Osteocyte (in vitro differentiated cells): ENCODE measurements at regions not wholly inside any gene's neighbourhood (a gene's known extent, or its start where the extent isn't known, plus 50 kb on each side); places are given as distances from the start of the nearest gene placed in this dataset.

Source experiments
- DNase-seq: peaks from one replicate; pipeline ENCODE4 v3.0.0; 2021; ENCODE audit warnings: mixed read lengths; ENCODE audit not compliant: unreplicated experiment; ENCODE audit errors: extremely low spot score
- H3K27ac Mint-ChIP-seq: one replicate; pipeline ENCODE4 v1.8.0; 2021; ENCODE audit warnings: mild to moderate bottlenecking, mixed read lengths; ENCODE audit not compliant: unreplicated experiment
- H3K27me3 Mint-ChIP-seq: one replicate; pipeline ENCODE4 v1.8.0; 2021; ENCODE audit warnings: mixed read lengths; ENCODE audit not compliant: unreplicated experiment
- H3K36me3 Mint-ChIP-seq: one replicate; pipeline ENCODE4 v1.8.0; 2021; ENCODE audit warnings: mixed read lengths; ENCODE audit not compliant: unreplicated experiment
- H3K4me1 Mint-ChIP-seq: one replicate; pipeline ENCODE4 v1.8.0; 2021; ENCODE audit warnings: mixed read lengths; ENCODE audit not compliant: unreplicated experiment
- H3K4me3 Mint-ChIP-seq: one replicate; pipeline ENCODE4 v1.8.0; 2021; ENCODE audit warnings: mild to moderate bottlenecking, moderate library complexity, mixed read lengths; ENCODE audit not compliant: unreplicated experiment
- H3K9me3 Mint-ChIP-seq: one replicate; pipeline ENCODE4 v1.8.0; 2021; ENCODE audit warnings: mixed read lengths; ENCODE audit not compliant: unreplicated experiment
- TF ChIP-seq, protein P1 (sequence below): fragments of 200-600 bp; sonication (generic); IDR thresholded peaks from 2 replicates; pipeline ENCODE4 v1.5.0; 2021; ENCODE audit warnings: antibody characterized with exemption, mild to moderate bottlenecking, moderate library complexity

DNA sequence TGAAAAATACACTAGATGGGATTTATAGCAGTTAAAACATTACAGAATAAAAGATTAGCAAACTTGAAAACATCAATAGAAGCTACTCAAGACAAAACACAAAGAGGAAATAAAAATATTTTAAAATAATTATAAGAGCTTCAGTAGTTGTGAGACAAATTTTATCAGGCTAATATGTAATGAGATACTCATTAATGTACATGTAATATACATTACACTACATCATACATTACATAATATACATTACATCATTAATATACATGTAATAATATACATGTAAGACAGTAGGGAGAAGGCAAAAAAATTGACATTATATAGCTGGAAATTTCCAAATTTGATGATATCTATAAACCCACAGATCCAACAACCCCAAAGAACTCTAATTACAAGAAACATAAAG is 249.4 kb upstream of the HMGA2 start:
- no peak for DNase-seq
- H3K4me1 Mint-ChIP-seq: no peaks in the 10 kb centered on the region
- no peaks in the 10 kb centered on the region for H3K27me3 Mint-ChIP-seq
- H3K36me3 Mint-ChIP-seq: peaks cover 2% of the 10 kb centered on the region
- H3K27ac Mint-ChIP-seq: no peak overlapping the region
- no peak overlapping the region for H3K4me3 Mint-ChIP-seq
- peaks cover 14% of the 10 kb centered on the region for H3K9me3 Mint-ChIP-seq
- TF ChIP-seq, protein P1, sequence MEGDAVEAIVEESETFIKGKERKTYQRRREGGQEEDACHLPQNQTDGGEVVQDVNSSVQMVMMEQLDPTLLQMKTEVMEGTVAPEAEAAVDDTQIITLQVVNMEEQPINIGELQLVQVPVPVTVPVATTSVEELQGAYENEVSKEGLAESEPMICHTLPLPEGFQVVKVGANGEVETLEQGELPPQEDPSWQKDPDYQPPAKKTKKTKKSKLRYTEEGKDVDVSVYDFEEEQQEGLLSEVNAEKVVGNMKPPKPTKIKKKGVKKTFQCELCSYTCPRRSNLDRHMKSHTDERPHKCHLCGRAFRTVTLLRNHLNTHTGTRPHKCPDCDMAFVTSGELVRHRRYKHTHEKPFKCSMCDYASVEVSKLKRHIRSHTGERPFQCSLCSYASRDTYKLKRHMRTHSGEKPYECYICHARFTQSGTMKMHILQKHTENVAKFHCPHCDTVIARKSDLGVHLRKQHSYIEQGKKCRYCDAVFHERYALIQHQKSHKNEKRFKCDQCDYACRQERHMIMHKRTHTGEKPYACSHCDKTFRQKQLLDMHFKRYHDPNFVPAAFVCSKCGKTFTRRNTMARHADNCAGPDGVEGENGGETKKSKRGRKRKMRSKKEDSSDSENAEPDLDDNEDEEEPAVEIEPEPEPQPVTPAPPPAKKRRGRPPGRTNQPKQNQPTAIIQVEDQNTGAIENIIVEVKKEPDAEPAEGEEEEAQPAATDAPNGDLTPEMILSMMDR: no peak

DNA sequence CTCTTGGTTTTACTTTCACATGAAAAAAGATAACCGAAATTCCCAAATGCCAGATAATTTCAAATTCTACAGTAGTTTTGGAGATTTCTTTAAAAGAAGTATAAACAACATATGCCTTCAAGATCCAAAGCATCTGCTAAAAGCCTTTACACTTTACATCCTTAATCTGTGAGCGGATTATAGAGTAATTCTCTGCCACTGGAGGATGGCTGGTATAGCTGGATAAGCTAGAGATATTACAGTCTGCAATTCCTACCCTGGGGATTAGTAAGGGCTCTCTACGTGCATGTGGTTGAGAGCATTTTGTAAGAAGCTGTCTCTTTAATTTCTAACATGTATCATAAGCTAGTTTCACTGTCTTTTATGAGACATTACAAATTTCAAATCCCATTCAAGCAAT is 240.3 kb upstream of the HMGA2 start:
- TF ChIP-seq, protein P1: no peak
- Mint-ChIP-seq H3K27me3 (no peaks in the 10 kb centered on the region), H3K4me1 (no peaks in the 10 kb centered on the region), H3K4me3 (no peak overlapping the region), H3K27ac (no peak overlapping the region), H3K36me3 (peaks cover under 1% of the 10 kb centered on the region), H3K9me3 (peaks cover 12% of the 10 kb centered on the region)
- DNase-seq: no peak

DNA sequence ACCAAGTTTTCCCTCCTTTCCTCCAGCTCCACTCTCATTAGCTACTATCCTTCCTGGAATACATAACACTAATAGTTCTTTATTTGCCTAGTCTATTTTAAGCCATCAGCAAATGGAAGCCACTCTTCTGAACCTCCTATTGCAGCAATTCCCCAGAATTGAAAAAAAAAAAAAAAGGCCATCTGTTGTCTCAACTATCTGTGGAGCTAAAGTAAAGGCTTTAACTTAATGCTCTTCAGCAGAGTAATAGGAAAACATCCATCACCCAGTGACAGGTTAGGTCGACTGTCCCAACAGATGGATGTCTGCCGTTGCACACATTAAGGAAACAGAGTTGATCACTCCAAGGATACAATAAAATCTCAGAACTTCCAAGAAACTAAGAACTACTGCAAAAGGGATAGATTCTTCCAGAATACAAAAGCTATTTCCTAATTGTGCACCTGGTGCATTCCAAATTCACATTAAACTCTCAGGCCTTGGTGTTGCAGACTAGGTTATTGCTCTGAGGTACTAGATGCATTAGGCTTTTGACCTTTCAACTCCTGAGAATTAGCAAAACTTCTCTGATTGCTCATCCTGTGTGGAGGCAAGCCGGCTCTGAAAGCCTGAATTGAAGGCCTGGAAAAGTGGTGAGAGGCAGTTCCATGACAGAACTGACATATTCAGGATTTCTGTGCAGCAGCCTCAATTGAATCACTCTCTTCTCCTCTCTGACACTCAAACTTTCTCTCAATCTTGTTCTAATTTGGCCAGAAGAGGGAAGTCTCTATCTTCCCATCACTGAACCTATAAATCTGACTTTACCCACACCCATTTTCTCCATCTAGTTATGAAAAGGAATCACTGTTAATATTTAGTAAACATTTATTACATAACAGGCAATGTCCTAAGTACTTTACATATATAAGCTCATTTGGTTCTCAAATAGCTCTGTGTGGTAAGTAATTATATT is 238.4 kb upstream of the HMGA2 start:
- H3K36me3 Mint-ChIP-seq: no peaks in the 10 kb centered on the region
- peaks cover 2% of the 10 kb centered on the region for H3K4me1 Mint-ChIP-seq
- H3K9me3 Mint-ChIP-seq: no peaks in the 10 kb centered on the region
- no peak overlapping the region for H3K4me3 Mint-ChIP-seq
- DNase-seq: no peak
- TF ChIP-seq, protein P1: no peak
- H3K27ac Mint-ChIP-seq: no peak overlapping the region
- H3K27me3 Mint-ChIP-seq: no peaks in the 10 kb centered on the region

DNA sequence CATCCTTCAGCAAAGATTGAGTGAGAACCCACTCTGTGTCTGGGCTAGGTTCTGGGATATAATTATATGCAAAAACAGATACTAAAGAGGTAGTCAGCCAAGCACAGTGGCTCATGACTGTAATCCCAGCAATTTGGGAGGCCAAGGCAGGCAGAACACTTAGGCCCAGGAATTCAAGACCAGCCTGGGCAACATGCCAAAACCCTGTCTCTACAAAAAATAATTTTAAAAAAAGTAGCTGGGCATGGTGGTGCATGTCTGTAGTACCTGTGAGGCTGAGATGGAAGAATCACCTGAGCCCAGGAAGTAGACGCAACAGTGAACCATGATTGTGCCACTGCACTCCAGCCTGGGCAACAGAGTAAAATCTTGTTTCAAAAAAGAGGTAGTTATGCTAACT is 237.5 kb upstream of the HMGA2 start:
- no peaks in the 10 kb centered on the region for H3K9me3 Mint-ChIP-seq
- TF ChIP-seq, protein P1: no peak
- H3K4me3 Mint-ChIP-seq: no peak overlapping the region
- no peak for DNase-seq
- no peaks in the 10 kb centered on the region for H3K27me3 Mint-ChIP-seq
- H3K4me1 Mint-ChIP-seq: peaks cover 4% of the 10 kb centered on the region
- no peaks in the 10 kb centered on the region for H3K36me3 Mint-ChIP-seq
- H3K27ac Mint-ChIP-seq: no peak overlapping the region

DNA sequence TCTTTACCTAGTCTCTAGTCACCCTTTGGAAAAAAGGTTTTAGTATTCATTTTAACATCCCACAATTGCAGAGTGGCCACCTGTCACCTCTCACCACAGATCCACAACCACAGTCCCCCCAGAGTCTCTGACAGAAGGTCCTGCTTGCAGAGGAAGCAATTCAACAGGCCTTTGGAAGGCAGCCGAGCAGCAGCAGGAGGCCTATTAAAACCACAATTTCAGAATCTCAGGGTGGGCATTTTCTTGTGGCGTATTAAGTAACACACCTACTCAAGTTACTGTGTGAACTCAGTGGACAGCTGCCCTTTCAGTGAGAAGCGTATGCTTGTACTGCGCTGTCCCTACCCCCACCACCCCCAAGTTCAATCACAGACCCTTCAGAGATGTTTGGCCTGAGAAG is 234.0 kb upstream of the HMGA2 start:
- no peak for DNase-seq
- TF ChIP-seq, protein P1: no peak
- no peak overlapping the region for H3K4me3 Mint-ChIP-seq
- no peaks in the 10 kb centered on the region for H3K27me3 Mint-ChIP-seq
- no peaks in the 10 kb centered on the region for H3K9me3 Mint-ChIP-seq
- H3K4me1 Mint-ChIP-seq: peaks cover 28% of the 10 kb centered on the region
- no peaks in the 10 kb centered on the region for H3K36me3 Mint-ChIP-seq
- H3K27ac Mint-ChIP-seq: no peak overlapping the region
